ENCODE measurements at regions not wholly inside any gene's neighbourhood (a gene's known extent, or its start where the extent isn't known, plus 50 kb on each side); places are given as distances from the start of the nearest gene placed in this dataset.

DNA sequence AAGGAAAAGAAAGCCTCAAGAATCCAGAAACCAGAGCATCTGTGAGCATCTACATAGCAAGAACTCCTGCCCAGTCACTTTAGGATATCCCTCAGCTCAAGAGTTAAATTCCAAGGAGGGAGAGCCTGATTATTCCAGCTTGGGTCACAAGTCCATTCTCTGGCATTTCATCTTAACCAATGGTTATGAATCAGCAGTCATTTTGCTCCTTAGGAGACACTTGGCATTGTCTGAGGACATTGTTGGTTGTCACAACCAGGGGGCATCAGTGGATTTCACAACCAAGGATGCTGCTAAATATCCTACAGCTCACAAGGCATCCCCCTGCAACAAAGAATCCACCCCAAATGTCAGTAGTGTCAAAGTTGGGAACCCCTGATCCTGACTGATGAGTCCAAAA, 51.0 kb upstream of the LMCD1 start:
- Histone ChIP-seq H2AFZ (replicated peaks; ENCODE audit: low read length, poor library complexity) (no peak overlapping the region), H4K8ac (ENCODE audit: low read depth in 2 of 2, low read length in 2 of 2) (no peak overlapping the region), H3K79me1 (ENCODE audit: low read depth in 1 of 2, low read length in 2 of 2) (no peaks in the 10 kb centered on the region), H2AK5ac (ENCODE audit: low read depth, low read length) (peak overlapping the region; percentile 57; the same call in 1 of the 2 replicates), H3K4ac (ENCODE audit: low read depth, low read length) (peak overlapping the region; percentile 33; the same call in 1 of the 2 replicates), H3K9ac (ENCODE audit: low read depth, low read length) (no peak overlapping the region), H2BK15ac (ENCODE audit: low read depth, low read length) (peak overlapping the region; percentile 11; the same call in 1 of the 3 replicates), H3K4me1 (ENCODE audit: control insufficient read depth, insufficient read depth, low read length) (peaks cover 4% of the 10 kb centered on the region), H2AK9ac (replicated peaks; ENCODE audit: low read depth, low read length, poor library complexity) (peak overlapping the region; percentile 33), H3K14ac (replicated peaks; ENCODE audit: low read depth, low read length) (no peak overlapping the region), H3K56ac (ENCODE audit: extremely low read depth, insufficient read depth, low read length) (no peak overlapping the region), H3K9me3 (ENCODE audit: control insufficient read depth, insufficient read depth, low read length) (no peaks in the 10 kb centered on the region), H3K18ac (ENCODE audit: low read depth, low read length) (no peak overlapping the region), H4K20me1 (ENCODE audit: insufficient read depth, low read length) (no peaks in the 10 kb centered on the region), H3K9me1 (ENCODE audit: insufficient read depth, low read length) (peaks cover 11% of the 10 kb centered on the region; the same call in 1 of the 2 replicates), H3K4me3 (ENCODE audit: insufficient read depth, low read depth, low read length) (no peak overlapping the region), H3K27ac (ENCODE audit: insufficient read depth, low read length) (no peak overlapping the region), H4K91ac (ENCODE audit: insufficient read depth, low read depth, low read length) (peak overlapping the region; percentile 11; the same call in 1 of the 2 replicates), H2BK5ac (ENCODE audit: low read depth, low read length, poor library complexity, severe bottlenecking) (no peak overlapping the region), H3K23ac (ENCODE audit: low read depth, low read length) (no peak overlapping the region), H2BK120ac (ENCODE audit: low read depth, low read length) (peak overlapping the region; percentile 26; the same call in 1 of the 2 replicates), H4K5ac (ENCODE audit: low read depth, low read length) (no peak overlapping the region), H3K27me3 (ENCODE audit: control insufficient read depth, insufficient read depth, low read length) (no peaks in the 10 kb centered on the region), H2BK20ac (ENCODE audit: low read depth, low read length) (peak overlapping the region; percentile 41), H3K36me3 (ENCODE audit: control insufficient read depth, insufficient read depth, low read length) (no peaks in the 10 kb centered on the region), H3K4me2 (ENCODE audit: low read depth, low read length) (no peak overlapping the region)
- 0 out of 2 replicates have a peak, but pooled peaks have one; percentile 19 for TF ChIP-seq RAD21 (IDR thresholded peaks at IDR 0.05; ENCODE audit: low read length)
- no peak for TF ChIP-seq MAFK (IDR thresholded peaks at IDR 0.05; ENCODE audit: low read depth, low read length)
- 0 out of 2 replicates have a peak, but pooled peaks have one; percentile 10 for TF ChIP-seq CEBPB (IDR thresholded peaks at IDR 0.05; ENCODE audit: low read depth, low read length)
- no peak for TF ChIP-seq USF2 (IDR thresholded peaks at IDR 0.05; ENCODE audit: low read depth, low read length)
- 0 out of 2 replicates have a peak, but pooled peaks have one; percentile 6 for TF ChIP-seq SMC3 (IDR thresholded peaks at IDR 0.05; ENCODE audit: low read depth, low read length)
- TF ChIP-seq RCOR1 (IDR thresholded peaks at IDR 0.05; ENCODE audit: insufficient replicate concordance, low read length) = no peak
- TF ChIP-seq, protein P1, sequence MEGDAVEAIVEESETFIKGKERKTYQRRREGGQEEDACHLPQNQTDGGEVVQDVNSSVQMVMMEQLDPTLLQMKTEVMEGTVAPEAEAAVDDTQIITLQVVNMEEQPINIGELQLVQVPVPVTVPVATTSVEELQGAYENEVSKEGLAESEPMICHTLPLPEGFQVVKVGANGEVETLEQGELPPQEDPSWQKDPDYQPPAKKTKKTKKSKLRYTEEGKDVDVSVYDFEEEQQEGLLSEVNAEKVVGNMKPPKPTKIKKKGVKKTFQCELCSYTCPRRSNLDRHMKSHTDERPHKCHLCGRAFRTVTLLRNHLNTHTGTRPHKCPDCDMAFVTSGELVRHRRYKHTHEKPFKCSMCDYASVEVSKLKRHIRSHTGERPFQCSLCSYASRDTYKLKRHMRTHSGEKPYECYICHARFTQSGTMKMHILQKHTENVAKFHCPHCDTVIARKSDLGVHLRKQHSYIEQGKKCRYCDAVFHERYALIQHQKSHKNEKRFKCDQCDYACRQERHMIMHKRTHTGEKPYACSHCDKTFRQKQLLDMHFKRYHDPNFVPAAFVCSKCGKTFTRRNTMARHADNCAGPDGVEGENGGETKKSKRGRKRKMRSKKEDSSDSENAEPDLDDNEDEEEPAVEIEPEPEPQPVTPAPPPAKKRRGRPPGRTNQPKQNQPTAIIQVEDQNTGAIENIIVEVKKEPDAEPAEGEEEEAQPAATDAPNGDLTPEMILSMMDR (conservative IDR thresholded peaks at IDR 0.05; ENCODE audit: low read depth, low read length) = 0 out of 2 replicates have a peak, but pooled peaks have one; percentile 12
- dilution Hi-C loops (cut with HindIII; ENCODE audit: low sequenced_read_pairs, unreplicated experiment) (no loop called here), in situ Hi-C loops (cut with MboI; ENCODE audit: low sequenced_read_pairs) (loop anchor here (25.0 kb wide), 1 partner anchor 887 kb away; no protein-coding TSS in a partner anchor), intact Hi-C loops (cut with micrococcal nuclease) (no loop called here)
- no TSS peak for BruUV-seq (replicated peaks)
- no peak for DNase-seq
- no peak for ATAC-seq (ENCODE audit: low read depth)
- CTCF ChIA-PET = no interaction called here
- POLR2A ChIA-PET (ENCODE audit: unreplicated experiment) = interaction anchor here (0.6 kb wide), 1 partner anchor 91 kb away, joined by 5 read pairs; no protein-coding TSS in a partner anchor

Data from IMR-90 (cell line).